GM23338 (cell line): ENCODE measurements at regions not wholly inside any gene's neighbourhood (a gene's known extent, or its start where the extent isn't known, plus 50 kb on each side); places are given as distances from the start of the nearest gene placed in this dataset.
A peak's percentile ranks its signal among the peaks of the same experiment; 100 is the strongest.

Experiments
- ATAC-seq: fragments of 200-7000 bp; cut with Tn5 transposase; 3 replicates; pipeline ENCODE4 v1.9.1; 2020
- DNase-seq: peaks from one replicate; pipeline ENCODE4 v3.0.0-alpha.2; 2015; ENCODE audit warnings: low spot score
- H2AFZ ChIP-seq: fragments of 200-600 bp; sonication (generic); 2 replicates; pipeline ENCODE4 v1.8.0; 2016; ENCODE audit warnings: antibody characterized with exemption, mild to moderate bottlenecking, moderate library complexity
- H3F3A ChIP-seq: fragments of 200-600 bp; sonication (generic); replicated peaks from 2 replicates; pipeline ENCODE4 v1.8.0; 2017; ENCODE audit warnings: antibody characterized with exemption, mixed run types, low read depth
- H3K27ac ChIP-seq: fragments of 200-600 bp; sonication (generic); 2 replicates; pipeline ENCODE4 v1.6.1; 2016; ENCODE audit warnings: low read depth
- H3K27me3 ChIP-seq: fragments of 200-600 bp; sonication (generic); 2 replicates; pipeline ENCODE4 v1.8.0; 2016; ENCODE audit warnings: mild to moderate bottlenecking, mixed run types, moderate library complexity; ENCODE audit not compliant: insufficient read depth
- H3K36me3 ChIP-seq: fragments of 200-600 bp; sonication (generic); 2 replicates; pipeline ENCODE4 v1.8.0; 2016; ENCODE audit warnings: mild to moderate bottlenecking; ENCODE audit not compliant: insufficient read depth
- H3K4me1 ChIP-seq: fragments of 200-600 bp; sonication (generic); 2 replicates; pipeline ENCODE4 v1.8.0; 2016; ENCODE audit warnings: mild to moderate bottlenecking, moderate library complexity; ENCODE audit not compliant: insufficient read depth
- H3K4me2 ChIP-seq: fragments of 200-600 bp; sonication (generic); 2 replicates; pipeline ENCODE4 v1.7.1; 2017; ENCODE audit warnings: mixed run types
- H3K4me3 ChIP-seq: fragments of 200-600 bp; sonication (generic); 2 replicates; pipeline ENCODE4 v1.6.1; 2016; ENCODE audit warnings: mixed run types
- H3K79me2 ChIP-seq: fragments of 200-600 bp; sonication (generic); replicated peaks from 2 replicates; pipeline ENCODE4 v1.8.0; 2017; ENCODE audit warnings: mild to moderate bottlenecking; ENCODE audit not compliant: insufficient read depth
- H3K9me2 ChIP-seq: fragments of 200-600 bp; sonication (generic); 2 replicates; pipeline ENCODE4 v1.8.0; 2017; ENCODE audit not compliant: insufficient read depth
- H4K20me1 ChIP-seq: fragments of 200-600 bp; sonication (generic); replicated peaks from 2 replicates; pipeline ENCODE4 v1.8.0; 2017; ENCODE audit warnings: mild to moderate bottlenecking; ENCODE audit not compliant: insufficient read depth
- H3K27ac Mint-ChIP-seq: 2 replicates; pipeline ENCODE4 v1.8.0; 2020; ENCODE audit warnings: inconsistent platforms, mild to moderate bottlenecking, moderate library complexity, mixed read lengths
- H3K27me3 Mint-ChIP-seq: 3 replicates; pipeline ENCODE4 v1.8.0; 2022; ENCODE audit warnings: low read depth, mild to moderate bottlenecking, moderate library complexity, mixed read lengths, inconsistent platforms; ENCODE audit not compliant: insufficient read depth, poor library complexity
- H3K36me3 Mint-ChIP-seq: 3 replicates; pipeline ENCODE4 v1.8.0; 2021; ENCODE audit warnings: low read depth, mild to moderate bottlenecking, inconsistent platforms, moderate library complexity, mixed read lengths
- H3K4me1 Mint-ChIP-seq: 3 replicates; pipeline ENCODE4 v1.8.0; 2020; ENCODE audit warnings: mild to moderate bottlenecking, inconsistent platforms, mixed read lengths
- H3K4me3 Mint-ChIP-seq: 3 replicates; pipeline ENCODE4 v1.8.0; 2021; ENCODE audit warnings: moderate library complexity, mild to moderate bottlenecking, inconsistent platforms, mixed read lengths
- H3K9me3 Mint-ChIP-seq: 3 replicates; pipeline ENCODE4 v1.8.0; 2020; ENCODE audit warnings: moderate library complexity, mild to moderate bottlenecking, inconsistent platforms, mixed read lengths
- EZH2 ChIP-seq: fragments of 200-600 bp; sonication (generic); IDR thresholded peaks from one replicate; pipeline ENCODE4 v1.8.0; 2017; ENCODE audit warnings: antibody characterized with exemption, mild to moderate bottlenecking, low read depth; ENCODE audit not compliant: unreplicated experiment
- EZH2phosphoT487 ChIP-seq: fragments of 200-600 bp; sonication (generic); IDR thresholded peaks from one replicate; pipeline ENCODE4 v1.8.1; 2018; ENCODE audit warnings: antibody characterized with exemption; ENCODE audit not compliant: unreplicated experiment
- JUNB ChIP-seq: IDR thresholded peaks from one replicate; pipeline ENCODE4 v1.6.1; 2016; ENCODE audit warnings: antibody characterized with exemption; ENCODE audit not compliant: unreplicated experiment
- TF ChIP-seq, protein P1 (sequence below): fragments of 250-450 bp; sonication (Bioruptor Pico); IDR thresholded peaks from 2 replicates; pipeline ENCODE4 v1.5.0; 2020; ENCODE audit warnings: mild to moderate bottlenecking, moderate library complexity

GRCh38 chr5:156103155-156103885, 223.6 kb upstream of the SGCD start (continued):
- TF ChIP-seq, protein P1, sequence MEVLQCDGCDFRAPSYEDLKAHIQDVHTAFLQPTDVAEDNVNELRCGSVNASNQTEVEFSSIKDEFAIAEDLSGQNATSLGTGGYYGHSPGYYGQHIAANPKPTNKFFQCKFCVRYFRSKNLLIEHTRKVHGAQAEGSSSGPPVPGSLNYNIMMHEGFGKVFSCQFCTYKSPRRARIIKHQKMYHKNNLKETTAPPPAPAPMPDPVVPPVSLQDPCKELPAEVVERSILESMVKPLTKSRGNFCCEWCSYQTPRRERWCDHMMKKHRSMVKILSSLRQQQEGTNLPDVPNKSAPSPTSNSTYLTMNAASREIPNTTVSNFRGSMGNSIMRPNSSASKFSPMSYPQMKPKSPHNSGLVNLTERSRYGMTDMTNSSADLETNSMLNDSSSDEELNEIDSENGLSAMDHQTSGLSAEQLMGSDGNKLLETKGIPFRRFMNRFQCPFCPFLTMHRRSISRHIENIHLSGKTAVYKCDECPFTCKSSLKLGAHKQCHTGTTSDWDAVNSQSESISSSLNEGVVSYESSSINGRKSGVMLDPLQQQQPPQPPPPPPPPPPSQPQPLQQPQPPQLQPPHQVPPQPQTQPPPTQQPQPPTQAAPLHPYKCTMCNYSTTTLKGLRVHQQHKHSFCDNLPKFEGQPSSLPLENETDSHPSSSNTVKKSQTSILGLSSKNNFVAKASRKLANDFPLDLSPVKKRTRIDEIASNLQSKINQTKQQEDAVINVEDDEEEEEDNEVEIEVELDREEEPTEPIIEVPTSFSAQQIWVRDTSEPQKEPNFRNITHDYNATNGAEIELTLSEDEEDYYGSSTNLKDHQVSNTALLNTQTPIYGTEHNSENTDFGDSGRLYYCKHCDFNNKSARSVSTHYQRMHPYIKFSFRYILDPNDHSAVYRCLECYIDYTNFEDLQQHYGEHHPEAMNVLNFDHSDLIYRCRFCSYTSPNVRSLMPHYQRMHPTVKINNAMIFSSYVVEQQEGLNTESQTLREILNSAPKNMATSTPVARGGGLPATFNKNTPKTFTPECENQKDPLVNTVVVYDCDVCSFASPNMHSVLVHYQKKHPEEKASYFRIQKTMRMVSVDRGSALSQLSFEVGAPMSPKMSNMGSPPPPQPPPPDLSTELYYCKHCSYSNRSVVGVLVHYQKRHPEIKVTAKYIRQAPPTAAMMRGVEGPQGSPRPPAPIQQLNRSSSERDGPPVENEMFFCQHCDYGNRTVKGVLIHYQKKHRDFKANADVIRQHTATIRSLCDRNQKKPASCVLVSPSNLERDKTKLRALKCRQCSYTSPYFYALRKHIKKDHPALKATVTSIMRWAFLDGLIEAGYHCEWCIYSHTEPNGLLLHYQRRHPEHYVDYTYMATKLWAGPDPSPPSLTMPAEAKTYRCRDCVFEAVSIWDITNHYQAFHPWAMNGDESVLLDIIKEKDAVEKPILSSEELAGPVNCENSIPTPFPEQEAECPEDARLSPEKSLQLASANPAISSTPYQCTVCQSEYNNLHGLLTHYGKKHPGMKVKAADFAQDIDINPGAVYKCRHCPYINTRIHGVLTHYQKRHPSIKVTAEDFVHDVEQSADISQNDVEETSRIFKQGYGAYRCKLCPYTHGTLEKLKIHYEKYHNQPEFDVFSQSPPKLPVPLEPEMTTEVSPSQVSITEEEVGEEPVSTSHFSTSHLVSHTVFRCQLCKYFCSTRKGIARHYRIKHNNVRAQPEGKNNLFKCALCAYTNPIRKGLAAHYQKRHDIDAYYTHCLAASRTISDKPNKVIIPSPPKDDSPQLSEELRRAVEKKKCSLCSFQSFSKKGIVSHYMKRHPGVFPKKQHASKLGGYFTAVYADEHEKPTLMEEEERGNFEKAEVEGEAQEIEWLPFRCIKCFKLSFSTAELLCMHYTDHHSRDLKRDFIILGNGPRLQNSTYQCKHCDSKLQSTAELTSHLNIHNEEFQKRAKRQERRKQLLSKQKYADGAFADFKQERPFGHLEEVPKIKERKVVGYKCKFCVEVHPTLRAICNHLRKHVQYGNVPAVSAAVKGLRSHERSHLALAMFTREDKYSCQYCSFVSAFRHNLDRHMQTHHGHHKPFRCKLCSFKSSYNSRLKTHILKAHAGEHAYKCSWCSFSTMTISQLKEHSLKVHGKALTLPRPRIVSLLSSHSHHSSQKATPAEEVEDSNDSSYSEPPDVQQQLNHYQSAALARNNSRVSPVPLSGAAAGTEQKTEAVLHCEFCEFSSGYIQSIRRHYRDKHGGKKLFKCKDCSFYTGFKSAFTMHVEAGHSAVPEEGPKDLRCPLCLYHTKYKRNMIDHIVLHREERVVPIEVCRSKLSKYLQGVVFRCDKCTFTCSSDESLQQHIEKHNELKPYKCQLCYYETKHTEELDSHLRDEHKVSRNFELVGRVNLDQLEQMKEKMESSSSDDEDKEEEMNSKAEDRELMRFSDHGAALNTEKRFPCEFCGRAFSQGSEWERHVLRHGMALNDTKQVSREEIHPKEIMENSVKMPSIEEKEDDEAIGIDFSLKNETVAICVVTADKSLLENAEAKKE (CRISPR knock-in tag), result no peak
- no peak for TF ChIP-seq JUNB
- no peak for TF ChIP-seq EZH2phosphoT487

- Histone ChIP-seq H2AFZ (0 out of 2 replicates have a peak overlapping the region, but pooled peaks have one; percentile 20), H3K4me1 (peaks cover 15% of the 10 kb centered on the region), H3F3A (no peaks in the 10 kb centered on the region), H3K4me2 (no peak overlapping the region), H3K9me2 (no peaks in the 10 kb centered on the region; the same call in 1 of the 2 replicates), H3K27ac (no peak overlapping the region), H3K79me2 (no peaks in the 10 kb centered on the region), H3K27me3 (no peaks in the 10 kb centered on the region), H3K4me3 (no peak overlapping the region), H4K20me1 (no peaks in the 10 kb centered on the region), H3K36me3 (no peaks in the 10 kb centered on the region)
- Mint-ChIP-seq H3K9me3 (no peaks in the 10 kb centered on the region), H3K4me3 (no peak overlapping the region), H3K36me3 (no peaks in the 10 kb centered on the region), H3K27ac (no peak overlapping the region), H3K4me1 (peaks cover 5% of the 10 kb centered on the region), H3K27me3 (no peaks in the 10 kb centered on the region)
- DNase-seq, result no peak
- no peak for TF ChIP-seq JUNB
- no peak for TF ChIP-seq EZH2
- TF ChIP-seq, protein P1 (CRISPR knock-in tag), result no peak
- ATAC-seq, result no peak
These were observed 217.5 kb upstream of the SGCD start for GRCh38 chr5:156109317-156110023.
